ENCODE measurements at regions not wholly inside any gene's neighbourhood (a gene's known extent, or its start where the extent isn't known, plus 50 kb on each side); places are given as distances from the start of the nearest gene placed in this dataset.

GRCh38 chr2:5851410-5851809, 159.2 kb downstream of the SOX11 start:
- TF ChIP-seq CTCF (IDR thresholded peaks at IDR 0.05; ENCODE audit: low read depth, low read length, missing control alignments): no peak
- H3K4me3 ChIP-seq (ENCODE audit: low read depth, low read length): no peak overlapping the region
- DNase-seq (ENCODE audit: low read depth): no peak

- DNase-seq (ENCODE audit: low read depth): no peak
- no peak overlapping the region for H3K4me3 ChIP-seq (ENCODE audit: low read depth, low read length)
- no peak for TF ChIP-seq CTCF (IDR thresholded peaks at IDR 0.05; ENCODE audit: low read depth, low read length, missing control alignments)
Measured at GRCh38 chr2:5854797-5855196, 162.6 kb downstream of the SOX11 start.

- TF ChIP-seq CTCF (IDR thresholded peaks at IDR 0.05; ENCODE audit: low read depth, low read length, missing control alignments): no peak
- no peak overlapping the region for H3K4me3 ChIP-seq (ENCODE audit: low read depth, low read length)
- DNase-seq (ENCODE audit: low read depth): no peak
Measured at GRCh38 chr2:5867056-5867455, 174.9 kb downstream of the SOX11 start.

GRCh38 chr2:5868931-5869330, 176.7 kb downstream of the SOX11 start:
- TF ChIP-seq CTCF (IDR thresholded peaks at IDR 0.05; ENCODE audit: low read depth, low read length, missing control alignments): no peak
- DNase-seq (ENCODE audit: low read depth): no peak
- no peak overlapping the region for H3K4me3 ChIP-seq (ENCODE audit: low read depth, low read length)

- no peak for TF ChIP-seq CTCF (IDR thresholded peaks at IDR 0.05; ENCODE audit: low read depth, low read length, missing control alignments)
- no peak for DNase-seq (ENCODE audit: low read depth)
- H3K4me3 ChIP-seq (ENCODE audit: low read depth, low read length): no peak overlapping the region
Measured at GRCh38 chr2:5869936-5870335, 177.8 kb downstream of the SOX11 start.

- DNase-seq (ENCODE audit: low read depth): no peak
- TF ChIP-seq CTCF (IDR thresholded peaks at IDR 0.05; ENCODE audit: low read depth, low read length, missing control alignments): no peak
- H3K4me3 ChIP-seq (ENCODE audit: low read depth, low read length): no peak overlapping the region
Measured at GRCh38 chr2:5877360-5877759, 185.2 kb downstream of the SOX11 start.

GRCh38 chr2:5885451-5886173, 193.4 kb downstream of the SOX11 start:
- no peak for TF ChIP-seq CTCF (IDR thresholded peaks at IDR 0.05; ENCODE audit: low read depth, low read length, missing control alignments)
- DNase-seq (ENCODE audit: low read depth): no peak
- H3K4me3 ChIP-seq (ENCODE audit: low read depth, low read length): no peak overlapping the region

Measured in GM12864 (cell line).